ENCODE measurements at regions not wholly inside any gene's neighbourhood (a gene's known extent, or its start where the extent isn't known, plus 50 kb on each side); places are given as distances from the start of the nearest gene placed in this dataset.

GRCh38 chr2:56444339-56444738, 260.5 kb downstream of the CCDC85A start:
- Mint-ChIP-seq H3K27me3 (no peaks in the 10 kb centered on the region), H3K9me3 (peaks cover 25% of the 10 kb centered on the region)
- no peak for ATAC-seq (replicated peaks; ENCODE audit: extremely low read depth, poor library complexity, severe bottlenecking)

GRCh38 chr2:56448403-56449001, 264.7 kb downstream of the CCDC85A start:
- H3K4me1 Mint-ChIP-seq = no peaks in the 10 kb centered on the region
- H3K4me3 Mint-ChIP-seq = no peak overlapping the region
- H3K27ac Mint-ChIP-seq (ENCODE audit: low read depth) = no peak overlapping the region
- no peaks in the 10 kb centered on the region for H3K36me3 Mint-ChIP-seq (ENCODE audit: insufficient read depth)
- H3K9me3 Mint-ChIP-seq = peaks cover 31% of the 10 kb centered on the region
- DNase-seq (ENCODE audit: low spot score in 2 of 2) (no peak), ATAC-seq (replicated peaks; ENCODE audit: extremely low read depth, poor library complexity, severe bottlenecking) (no peak)
- H3K27me3 Mint-ChIP-seq = no peaks in the 10 kb centered on the region

More at GRCh38 chr2:56444339-56444738, 260.5 kb downstream of the CCDC85A start:
- H3K36me3 Mint-ChIP-seq (ENCODE audit: insufficient read depth) = no peaks in the 10 kb centered on the region
- no peak overlapping the region for H3K27ac Mint-ChIP-seq (ENCODE audit: low read depth)
- no peak for DNase-seq (ENCODE audit: low spot score in 2 of 2)
- no peak overlapping the region for H3K4me3 Mint-ChIP-seq
- H3K4me1 Mint-ChIP-seq = no peaks in the 10 kb centered on the region

GRCh38 chr2:56449002-56449431, 265.2 kb downstream of the CCDC85A start:
- Mint-ChIP-seq H3K9me3 (peaks cover 31% of the 10 kb centered on the region), H3K36me3 (ENCODE audit: insufficient read depth) (no peaks in the 10 kb centered on the region), H3K4me1 (no peaks in the 10 kb centered on the region), H3K4me3 (no peak overlapping the region), H3K27me3 (no peaks in the 10 kb centered on the region), H3K27ac (ENCODE audit: low read depth) (no peak overlapping the region)
- DNase-seq (ENCODE audit: low spot score in 2 of 2) = no peak
- ATAC-seq (replicated peaks; ENCODE audit: extremely low read depth, poor library complexity, severe bottlenecking) = no peak

GRCh38 chr2:56449449-56449860, 265.7 kb downstream of the CCDC85A start:
- no peak for DNase-seq (ENCODE audit: low spot score in 2 of 2)
- H3K4me1 Mint-ChIP-seq = no peaks in the 10 kb centered on the region
- no peak overlapping the region for H3K4me3 Mint-ChIP-seq
- H3K27ac Mint-ChIP-seq (ENCODE audit: low read depth) = no peak overlapping the region
- ATAC-seq (replicated peaks; ENCODE audit: extremely low read depth, poor library complexity, severe bottlenecking) = no peak
- H3K9me3 Mint-ChIP-seq = peaks cover 30% of the 10 kb centered on the region
- H3K36me3 Mint-ChIP-seq (ENCODE audit: insufficient read depth) = no peaks in the 10 kb centered on the region
- no peaks in the 10 kb centered on the region for H3K27me3 Mint-ChIP-seq

- DNase-seq (ENCODE audit: low spot score in 2 of 2) (no peak), ATAC-seq (replicated peaks; ENCODE audit: extremely low read depth, poor library complexity, severe bottlenecking) (no peak)
- H3K9me3 Mint-ChIP-seq = peaks cover 26% of the 10 kb centered on the region
- no peaks in the 10 kb centered on the region for H3K4me1 Mint-ChIP-seq
- H3K27ac Mint-ChIP-seq (ENCODE audit: low read depth) = no peak overlapping the region
- H3K36me3 Mint-ChIP-seq (ENCODE audit: insufficient read depth) = no peaks in the 10 kb centered on the region
- no peak overlapping the region for H3K4me3 Mint-ChIP-seq
- no peaks in the 10 kb centered on the region for H3K27me3 Mint-ChIP-seq
Observed at GRCh38 chr2:56450047-56450446, 266.3 kb downstream of the CCDC85A start.

GRCh38 chr2:56450772-56451171, 267.0 kb downstream of the CCDC85A start:
- Mint-ChIP-seq H3K27ac (ENCODE audit: low read depth) (no peak overlapping the region), H3K27me3 (no peaks in the 10 kb centered on the region), H3K36me3 (ENCODE audit: insufficient read depth) (no peaks in the 10 kb centered on the region), H3K4me3 (no peak overlapping the region), H3K4me1 (no peaks in the 10 kb centered on the region), H3K9me3 (peaks cover 26% of the 10 kb centered on the region)
- no peak for ATAC-seq (replicated peaks; ENCODE audit: extremely low read depth, poor library complexity, severe bottlenecking)
- no peak for DNase-seq (ENCODE audit: low spot score in 2 of 2)

- Mint-ChIP-seq H3K27me3 (no peaks in the 10 kb centered on the region), H3K27ac (ENCODE audit: low read depth) (no peak overlapping the region), H3K9me3 (peaks cover 21% of the 10 kb centered on the region), H3K4me3 (no peak overlapping the region), H3K4me1 (no peaks in the 10 kb centered on the region), H3K36me3 (ENCODE audit: insufficient read depth) (no peaks in the 10 kb centered on the region)
- DNase-seq (ENCODE audit: low spot score in 2 of 2) (no peak), ATAC-seq (replicated peaks; ENCODE audit: extremely low read depth, poor library complexity, severe bottlenecking) (no peak)
Observed at GRCh38 chr2:56455642-56456041, 271.9 kb downstream of the CCDC85A start.

GRCh38 chr2:56456791-56457190, 273.0 kb downstream of the CCDC85A start:
- Mint-ChIP-seq H3K9me3 (peaks cover 17% of the 10 kb centered on the region), H3K27me3 (no peaks in the 10 kb centered on the region), H3K4me1 (no peaks in the 10 kb centered on the region), H3K4me3 (no peak overlapping the region), H3K27ac (ENCODE audit: low read depth) (no peak overlapping the region), H3K36me3 (ENCODE audit: insufficient read depth) (no peaks in the 10 kb centered on the region)
- no peak for ATAC-seq (replicated peaks; ENCODE audit: extremely low read depth, poor library complexity, severe bottlenecking)
- DNase-seq (ENCODE audit: low spot score in 2 of 2) = no peak

GRCh38 chr2:56460508-56460907, 276.7 kb downstream of the CCDC85A start:
- Mint-ChIP-seq H3K27me3 (no peaks in the 10 kb centered on the region), H3K9me3 (peaks cover 22% of the 10 kb centered on the region), H3K36me3 (ENCODE audit: insufficient read depth) (no peaks in the 10 kb centered on the region), H3K27ac (ENCODE audit: low read depth) (no peak overlapping the region), H3K4me1 (no peaks in the 10 kb centered on the region), H3K4me3 (no peak overlapping the region)
- ATAC-seq (replicated peaks; ENCODE audit: extremely low read depth, poor library complexity, severe bottlenecking) (no peak), DNase-seq (ENCODE audit: low spot score in 2 of 2) (no peak)

GRCh38 chr2:56464066-56464465, 280.3 kb downstream of the CCDC85A start:
- no peak for DNase-seq (ENCODE audit: low spot score in 2 of 2)
- Mint-ChIP-seq H3K27me3 (no peaks in the 10 kb centered on the region), H3K27ac (ENCODE audit: low read depth) (no peak overlapping the region), H3K9me3 (peaks cover 13% of the 10 kb centered on the region), H3K4me3 (no peak overlapping the region), H3K36me3 (ENCODE audit: insufficient read depth) (no peaks in the 10 kb centered on the region), H3K4me1 (no peaks in the 10 kb centered on the region)
- ATAC-seq (replicated peaks; ENCODE audit: extremely low read depth, poor library complexity, severe bottlenecking) = no peak

- H3K4me3 Mint-ChIP-seq = no peak overlapping the region
- H3K4me1 Mint-ChIP-seq = no peaks in the 10 kb centered on the region
- H3K27me3 Mint-ChIP-seq = no peaks in the 10 kb centered on the region
- H3K9me3 Mint-ChIP-seq = peaks cover 11% of the 10 kb centered on the region
- H3K27ac Mint-ChIP-seq (ENCODE audit: low read depth) = no peak overlapping the region
- H3K36me3 Mint-ChIP-seq (ENCODE audit: insufficient read depth) = no peaks in the 10 kb centered on the region
- ATAC-seq (replicated peaks; ENCODE audit: extremely low read depth, poor library complexity, severe bottlenecking) = no peak
- no peak for DNase-seq (ENCODE audit: low spot score in 2 of 2)
Observed at GRCh38 chr2:56464613-56465012, 280.8 kb downstream of the CCDC85A start.

- no peak overlapping the region for H3K4me3 Mint-ChIP-seq
- H3K9me3 Mint-ChIP-seq = peaks cover 6% of the 10 kb centered on the region
- no peak for DNase-seq (ENCODE audit: low spot score in 2 of 2)
- no peaks in the 10 kb centered on the region for H3K4me1 Mint-ChIP-seq
- no peak overlapping the region for H3K27ac Mint-ChIP-seq (ENCODE audit: low read depth)
- H3K27me3 Mint-ChIP-seq = no peaks in the 10 kb centered on the region
- no peak for ATAC-seq (replicated peaks; ENCODE audit: extremely low read depth, poor library complexity, severe bottlenecking)
- H3K36me3 Mint-ChIP-seq (ENCODE audit: insufficient read depth) = no peaks in the 10 kb centered on the region
Observed at GRCh38 chr2:56465491-56465890, 281.7 kb downstream of the CCDC85A start.

GRCh38 chr2:56473524-56473923, 289.7 kb downstream of the CCDC85A start:
- H3K36me3 Mint-ChIP-seq (ENCODE audit: insufficient read depth) = no peaks in the 10 kb centered on the region
- no peak overlapping the region for H3K4me3 Mint-ChIP-seq
- H3K4me1 Mint-ChIP-seq = no peaks in the 10 kb centered on the region
- no peak overlapping the region for H3K27ac Mint-ChIP-seq (ENCODE audit: low read depth)
- H3K27me3 Mint-ChIP-seq = no peaks in the 10 kb centered on the region
- peaks cover 11% of the 10 kb centered on the region for H3K9me3 Mint-ChIP-seq
- ATAC-seq (replicated peaks; ENCODE audit: extremely low read depth, poor library complexity, severe bottlenecking) (no peak), DNase-seq (ENCODE audit: low spot score in 2 of 2) (no peak)
